ENCODE measurements at regions not wholly inside any gene's neighbourhood (a gene's known extent, or its start where the extent isn't known, plus 50 kb on each side); places are given as distances from the start of the nearest gene placed in this dataset.
A peak's percentile ranks its signal among the peaks of the same experiment; 100 is the strongest.
"Not testable (repeated sequence)": the region's sequence is repeated elsewhere in the genome, so short reads cannot be mapped to it uniquely, and the experiment has no call there.

DNA sequence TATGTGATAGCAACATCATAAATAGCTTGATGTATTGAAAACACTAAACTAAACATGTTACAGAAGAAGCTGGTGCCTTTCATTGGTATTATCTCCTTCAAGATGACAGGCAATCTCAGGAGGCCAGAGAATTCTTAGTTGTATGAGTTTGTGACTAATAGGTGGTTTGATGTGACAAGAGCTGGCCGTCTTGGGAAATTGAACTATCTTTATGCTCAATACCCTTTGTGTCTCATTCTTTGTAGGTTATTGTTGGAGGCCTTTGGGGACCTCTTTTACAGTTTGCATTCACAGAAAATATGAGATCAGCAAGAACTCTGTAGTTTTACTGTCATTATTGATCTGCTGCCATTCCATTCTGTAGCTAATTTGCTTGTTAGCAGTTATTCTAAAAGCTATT lies 659.2 kb upstream of the PITX2 start:
- Mint-ChIP-seq H3K9me3 (no peaks in the 10 kb centered on the region), H3K4me1 (no peaks in the 10 kb centered on the region), H3K36me3 (ENCODE audit: low read depth) (no peaks in the 10 kb centered on the region), H3K27ac (no peak overlapping the region), H3K4me3 (no peak overlapping the region), H3K27me3 (no peaks in the 10 kb centered on the region)
- DNase-seq, result no peak
- ChIA-PET POLR2A (no interaction called here), CTCF (no interaction called here)

DNA sequence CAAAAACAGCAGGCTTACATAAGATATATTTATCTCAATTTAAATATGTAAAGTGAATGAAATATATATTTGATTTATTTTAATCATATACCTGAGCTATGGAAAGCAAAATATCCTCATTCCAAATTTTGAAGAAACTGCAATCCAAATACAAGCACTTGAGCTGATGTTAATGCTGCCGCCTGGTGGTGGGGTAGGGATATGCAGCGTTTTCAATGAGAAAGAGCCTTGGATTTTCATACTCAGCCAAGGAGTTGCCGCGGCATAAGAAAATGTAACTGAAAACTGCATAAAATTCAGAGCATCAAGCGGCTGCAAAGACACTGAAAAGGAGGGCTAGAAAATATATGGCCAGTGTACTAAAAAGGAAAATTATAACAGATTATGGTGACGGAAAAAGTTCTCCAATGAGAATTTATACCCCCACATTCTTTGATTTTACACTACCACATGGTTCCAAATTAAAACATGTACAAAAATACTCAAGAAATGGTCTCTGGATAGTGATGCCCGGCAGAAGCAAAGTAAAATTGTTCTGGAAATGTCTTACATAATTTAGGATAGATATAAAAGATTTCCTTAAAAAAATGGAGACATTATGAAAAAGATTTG lies 660.3 kb upstream of the PITX2 start:
- H3K27me3 Mint-ChIP-seq, result no peaks in the 10 kb centered on the region
- peak; percentile 49 for DNase-seq
- H3K9me3 Mint-ChIP-seq, result no peaks in the 10 kb centered on the region
- ChIA-PET POLR2A (no interaction called here), CTCF (no interaction called here)
- H3K4me1 Mint-ChIP-seq, result no peaks in the 10 kb centered on the region
- no peak overlapping the region for H3K4me3 Mint-ChIP-seq
- no peaks in the 10 kb centered on the region for H3K36me3 Mint-ChIP-seq (ENCODE audit: low read depth)
- H3K27ac Mint-ChIP-seq, result no peak overlapping the region

DNA sequence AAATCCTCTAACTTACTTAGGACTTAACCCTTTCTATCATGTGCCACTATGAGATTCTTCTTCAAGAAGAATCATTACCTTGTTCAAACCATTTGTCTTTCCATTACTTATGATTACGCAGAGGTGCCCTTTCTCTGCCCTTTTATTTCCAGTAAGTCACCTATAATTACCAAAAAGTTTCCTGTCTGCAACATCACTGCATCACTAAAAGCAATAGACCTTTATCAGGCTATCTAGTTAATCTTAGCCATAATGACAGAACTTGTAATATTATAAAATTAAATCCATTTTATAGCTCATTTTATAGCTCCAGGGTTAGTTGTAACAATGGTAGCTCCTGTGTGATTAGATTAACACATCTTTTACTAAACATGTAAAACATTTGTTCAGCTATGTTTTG lies 673.6 kb upstream of the PITX2 start:
- no peaks in the 10 kb centered on the region for H3K27me3 Mint-ChIP-seq
- CTCF ChIA-PET, result no interaction called here

DNA sequence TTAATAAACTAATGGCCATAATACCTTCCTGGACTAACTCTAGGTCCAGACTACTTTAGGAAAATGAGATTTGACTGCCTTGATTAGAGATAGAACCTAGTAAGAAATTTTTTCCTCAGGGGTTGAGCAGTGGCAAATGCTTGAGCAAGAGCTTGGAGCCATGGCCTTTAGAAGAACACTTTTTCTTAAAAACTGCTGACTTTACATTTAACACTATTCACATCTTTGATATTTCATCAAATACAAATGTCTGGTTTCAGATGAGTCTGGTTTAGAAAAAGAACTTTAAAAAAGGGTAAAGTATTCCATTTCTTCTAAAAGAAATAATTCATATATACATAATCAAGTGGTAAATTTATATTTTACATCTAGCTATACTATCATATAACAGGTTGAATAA lies 680.9 kb upstream of the PITX2 start:
- Mint-ChIP-seq H3K36me3 (ENCODE audit: low read depth) (no peaks in the 10 kb centered on the region), H3K4me3 (no peak overlapping the region), H3K27ac (no peak overlapping the region), H3K27me3 (no peaks in the 10 kb centered on the region), H3K4me1 (no peaks in the 10 kb centered on the region), H3K9me3 (no peaks in the 10 kb centered on the region)
- no peak for DNase-seq
- POLR2A ChIA-PET, result no interaction called here
- CTCF ChIA-PET, result no interaction called here

More for the DNA sequence above, 673.6 kb upstream of the PITX2 start:
- Mint-ChIP-seq H3K9me3 (peaks cover 3% of the 10 kb centered on the region), H3K4me1 (no peaks in the 10 kb centered on the region), H3K4me3 (no peak overlapping the region), H3K27ac (no peak overlapping the region), H3K36me3 (ENCODE audit: low read depth) (no peaks in the 10 kb centered on the region)
- POLR2A ChIA-PET, result no interaction called here
- DNase-seq, result no peak

DNA sequence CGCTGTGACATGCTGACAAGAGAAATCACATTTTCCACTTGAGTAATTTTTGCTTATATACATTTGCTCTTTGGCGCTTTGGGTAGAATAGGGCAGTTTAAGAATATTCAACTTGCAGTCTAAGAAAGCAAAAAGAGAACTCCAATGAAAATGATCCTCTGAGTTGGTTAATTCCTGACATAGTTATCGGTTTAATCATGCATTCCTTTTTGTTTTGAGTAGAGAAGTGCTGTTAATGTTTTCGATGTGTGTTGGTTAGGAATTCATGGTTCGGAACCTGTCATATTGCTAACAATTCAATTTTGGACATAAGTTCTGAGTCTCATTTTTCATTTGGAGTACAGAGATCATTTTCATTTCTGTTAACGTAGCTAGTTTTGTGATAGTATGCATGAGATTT lies 700.6 kb upstream of the PITX2 start:
- Mint-ChIP-seq H3K27me3 (no peaks in the 10 kb centered on the region), H3K9me3 (no peaks in the 10 kb centered on the region), H3K36me3 (ENCODE audit: low read depth) (no peaks in the 10 kb centered on the region), H3K4me3 (no peak overlapping the region), H3K27ac (no peak overlapping the region), H3K4me1 (no peaks in the 10 kb centered on the region)
- ChIA-PET CTCF (no interaction called here), POLR2A (no interaction called here)
- DNase-seq, result no peak

DNA sequence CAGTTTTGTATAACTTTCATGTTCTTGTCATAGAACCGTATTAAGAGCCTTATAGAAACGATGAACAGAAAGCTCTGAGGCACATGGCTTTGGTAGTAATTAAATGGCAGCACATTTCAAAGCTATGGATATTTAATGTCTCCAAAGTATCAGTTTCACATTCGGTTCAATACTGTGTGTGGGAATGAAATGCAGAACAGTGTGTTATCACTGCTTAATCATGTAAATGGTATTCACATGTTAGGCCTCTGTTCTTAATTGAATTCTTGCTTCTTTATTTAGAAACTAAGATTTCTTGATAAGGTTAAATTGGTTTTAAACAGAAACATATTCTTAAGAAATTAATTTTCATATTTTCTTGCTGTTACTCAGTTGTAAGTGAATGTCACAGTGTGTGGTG lies 701.0 kb upstream of the PITX2 start:
- CTCF ChIA-PET, result no interaction called here
- Mint-ChIP-seq H3K4me3 (no peak overlapping the region), H3K36me3 (ENCODE audit: low read depth) (no peaks in the 10 kb centered on the region), H3K4me1 (no peaks in the 10 kb centered on the region), H3K27ac (no peak overlapping the region), H3K27me3 (no peaks in the 10 kb centered on the region), H3K9me3 (no peaks in the 10 kb centered on the region)
- DNase-seq, result no peak
- POLR2A ChIA-PET, result no interaction called here

DNA sequence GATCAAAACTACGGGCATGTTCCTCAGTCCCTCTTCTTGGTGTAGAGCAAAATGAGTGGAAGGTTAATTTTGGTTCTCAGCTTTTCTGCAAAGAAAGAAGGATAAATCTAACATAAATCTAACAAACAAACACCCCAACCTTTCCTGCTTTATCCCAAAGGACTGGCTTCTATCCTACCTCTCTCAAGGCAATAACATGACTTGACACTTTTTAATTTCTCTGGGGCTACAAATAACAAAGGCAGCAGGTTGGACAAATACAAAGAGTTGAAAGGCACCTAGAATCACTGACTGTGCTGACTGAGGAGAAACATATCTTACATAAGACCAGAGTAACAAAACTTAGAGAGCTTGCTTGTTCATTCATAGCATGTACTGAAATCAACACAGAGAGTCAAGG lies 703.6 kb upstream of the PITX2 start:
- Mint-ChIP-seq H3K4me3 (no peak overlapping the region), H3K36me3 (ENCODE audit: low read depth) (no peaks in the 10 kb centered on the region)
- CTCF ChIA-PET, result interaction anchor here (1.0 kb wide), 1 partner anchor 41 kb away, joined by 3 read pairs; no protein-coding TSS in a partner anchor

DNA sequence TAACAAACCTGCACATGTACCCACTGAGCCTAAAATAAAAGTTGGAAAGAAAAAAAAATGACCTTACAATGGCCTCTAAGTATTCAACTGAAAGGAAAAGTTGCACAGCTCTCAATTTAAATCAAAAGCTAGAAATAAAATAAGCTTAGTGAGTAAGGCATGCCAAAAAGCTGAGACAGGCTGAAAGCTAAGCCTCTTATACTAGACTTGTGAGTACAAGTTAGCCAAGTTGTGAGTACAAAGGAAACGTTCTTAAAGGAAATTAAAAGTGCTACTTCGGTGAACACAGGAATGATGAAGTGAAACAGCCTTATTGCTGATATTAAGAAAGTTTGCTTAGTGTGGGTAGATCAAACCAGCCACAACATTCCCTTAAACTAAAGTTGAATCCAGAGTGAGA lies 707.9 kb upstream of the PITX2 start:
- DNase-seq, result no peak
- Mint-ChIP-seq H3K9me3 (peaks cover 8% of the 10 kb centered on the region), H3K27me3 (no peaks in the 10 kb centered on the region), H3K36me3 (ENCODE audit: low read depth) (no peaks in the 10 kb centered on the region), H3K27ac (no peak overlapping the region), H3K4me1 (no peaks in the 10 kb centered on the region), H3K4me3 (no peak overlapping the region)
- POLR2A ChIA-PET, result no interaction called here
- CTCF ChIA-PET, result no interaction called here

More for the DNA sequence above, 703.6 kb upstream of the PITX2 start:
- Mint-ChIP-seq H3K9me3 (peaks cover 3% of the 10 kb centered on the region), H3K4me1 (no peaks in the 10 kb centered on the region), H3K27me3 (no peaks in the 10 kb centered on the region), H3K27ac (no peak overlapping the region)
- POLR2A ChIA-PET, result no interaction called here
- DNase-seq, result no peak

DNA sequence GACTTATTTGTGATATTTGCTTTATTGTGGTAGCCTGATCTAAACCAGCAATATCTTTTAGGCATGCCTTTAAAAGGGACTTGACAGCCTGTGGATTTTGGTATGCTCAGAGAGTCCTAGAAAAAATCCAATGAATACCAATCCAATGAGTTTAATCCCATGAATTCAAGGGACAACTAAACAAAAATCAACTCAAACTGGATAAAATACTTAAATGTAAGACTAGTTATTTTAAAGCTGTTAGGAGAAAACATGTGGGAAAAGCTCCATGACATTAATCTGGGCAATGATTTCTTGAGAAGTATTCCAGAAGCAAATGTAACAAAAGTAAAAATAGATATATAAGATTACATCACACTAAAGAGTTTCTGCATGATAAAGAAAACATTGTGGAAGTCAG lies 711.5 kb upstream of the PITX2 start:
- Mint-ChIP-seq H3K4me1 (no peaks in the 10 kb centered on the region), H3K36me3 (ENCODE audit: low read depth) (no peaks in the 10 kb centered on the region), H3K27ac (no peak overlapping the region), H3K27me3 (no peaks in the 10 kb centered on the region), H3K4me3 (no peak overlapping the region), H3K9me3 (peaks cover 11% of the 10 kb centered on the region)
- ChIA-PET POLR2A (no interaction called here), CTCF (no interaction called here)
- DNase-seq, result no peak

DNA sequence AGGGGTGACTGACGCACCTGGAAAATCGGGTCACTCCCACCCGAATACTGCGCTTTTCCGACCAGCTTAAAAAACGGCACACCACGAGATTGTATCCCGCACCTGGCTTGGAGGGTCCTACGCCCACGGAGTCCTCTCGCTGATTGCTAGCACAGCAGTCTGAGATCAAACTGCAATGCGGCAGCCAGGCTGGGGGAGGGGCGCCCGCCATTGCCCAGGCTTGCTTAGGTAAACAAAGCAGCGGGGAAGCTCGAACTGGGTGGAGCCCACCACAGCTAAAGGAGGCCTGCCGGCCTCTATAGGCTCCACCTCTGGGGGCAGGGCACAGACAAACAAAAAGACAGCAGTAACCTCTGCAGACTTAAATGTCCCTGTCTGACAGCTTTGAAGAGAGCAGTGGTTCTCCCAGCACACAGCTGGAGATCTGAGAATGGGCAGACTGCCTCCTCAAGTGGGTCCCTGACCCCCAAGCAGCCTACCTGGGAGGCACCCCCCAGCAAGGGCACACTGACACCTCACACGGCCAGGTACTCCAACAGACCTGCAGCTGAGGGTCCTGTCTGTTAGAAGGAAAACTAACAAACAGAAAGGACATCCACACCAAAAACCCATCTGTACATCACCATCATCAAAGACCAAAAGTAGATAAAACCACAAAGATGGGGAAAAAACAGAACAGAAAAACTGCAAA lies 714.5 kb upstream of the PITX2 start:
- POLR2A ChIA-PET, H3K4me3 Mint-ChIP-seq: not testable (repeated sequence)

DNA sequence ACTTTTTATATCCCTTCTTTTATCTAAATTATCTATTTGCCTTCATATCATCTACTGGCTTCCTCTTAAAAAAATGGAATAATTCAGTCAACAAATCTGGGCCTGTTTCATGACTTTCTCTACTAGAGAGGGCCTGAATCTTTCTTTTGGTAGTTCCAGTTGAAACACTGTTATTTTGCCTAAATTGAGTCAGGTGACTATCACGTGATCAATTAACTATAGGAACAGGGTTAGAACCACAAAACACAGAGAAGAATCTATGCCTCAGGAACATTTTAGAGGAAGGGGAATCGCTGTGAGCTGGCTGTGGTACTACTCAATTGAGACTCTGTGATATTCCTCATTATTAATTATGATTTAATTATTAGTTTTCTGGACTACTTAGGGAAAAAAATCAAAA lies 736.7 kb upstream of the PITX2 start:
- H3K4me3 Mint-ChIP-seq, result no peak overlapping the region
- H3K9me3 Mint-ChIP-seq, result no peaks in the 10 kb centered on the region
- H3K4me1 Mint-ChIP-seq, result no peaks in the 10 kb centered on the region
- DNase-seq, result no peak
- ChIA-PET CTCF (no interaction called here), POLR2A (no interaction called here)
- H3K36me3 Mint-ChIP-seq (ENCODE audit: low read depth), result no peaks in the 10 kb centered on the region
- no peak overlapping the region for H3K27ac Mint-ChIP-seq
- H3K27me3 Mint-ChIP-seq, result no peaks in the 10 kb centered on the region

More for the DNA sequence above, 714.5 kb upstream of the PITX2 start:
- H3K27me3 Mint-ChIP-seq; H3K4me1 Mint-ChIP-seq; CTCF ChIA-PET; DNase-seq; H3K9me3 Mint-ChIP-seq; H3K27ac Mint-ChIP-seq; H3K36me3 Mint-ChIP-seq (ENCODE audit: low read depth): not testable (repeated sequence)

DNA sequence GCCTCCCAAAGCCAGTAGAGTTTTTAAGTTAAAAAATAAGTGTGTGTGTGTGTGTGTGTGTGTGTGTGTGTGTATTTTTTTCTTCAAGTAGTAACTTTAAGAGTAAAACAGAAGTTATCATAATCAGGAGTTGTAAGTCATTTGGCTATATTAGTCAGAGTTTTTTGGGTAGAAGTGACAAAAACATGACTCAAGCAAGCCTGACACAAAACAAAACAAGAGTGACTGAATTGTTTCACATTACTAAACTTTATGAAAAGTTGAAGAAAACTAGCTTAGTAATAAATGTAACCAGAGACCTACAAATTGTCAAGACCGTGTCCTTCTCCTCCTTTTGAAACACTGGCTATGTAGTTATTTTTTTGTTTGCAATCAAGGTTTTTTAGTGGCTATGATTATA lies 738.0 kb upstream of the PITX2 start:
- H3K27me3 Mint-ChIP-seq, result no peaks in the 10 kb centered on the region
- CTCF ChIA-PET, result no interaction called here

DNA sequence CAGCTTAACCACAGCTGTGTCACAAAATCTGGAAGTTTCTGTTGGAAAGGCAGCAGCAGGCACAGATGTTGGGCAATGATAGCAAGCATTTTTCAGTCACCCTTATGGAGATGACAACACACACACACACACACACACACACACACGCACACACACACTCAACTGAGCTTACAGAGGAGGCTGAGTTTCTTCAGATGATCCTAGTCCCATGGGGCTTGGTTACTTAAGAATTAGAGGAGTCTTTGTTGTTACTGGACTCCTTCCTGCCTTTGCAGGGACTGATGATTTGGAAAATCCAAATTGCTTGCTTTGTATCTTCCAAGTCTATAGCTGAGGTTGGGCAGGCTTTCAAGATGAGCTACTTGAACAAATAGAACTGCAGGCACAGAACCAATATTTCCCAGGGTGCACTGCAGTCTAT lies 740.1 kb upstream of the PITX2 start:
- H3K4me3 Mint-ChIP-seq, result no peak overlapping the region
- no peaks in the 10 kb centered on the region for H3K36me3 Mint-ChIP-seq (ENCODE audit: low read depth)
- H3K27me3 Mint-ChIP-seq, result no peaks in the 10 kb centered on the region
- H3K9me3 Mint-ChIP-seq, result no peaks in the 10 kb centered on the region
- DNase-seq, result no peak
- POLR2A ChIA-PET, result no interaction called here
- CTCF ChIA-PET, result no interaction called here
- H3K27ac Mint-ChIP-seq, result no peak overlapping the region
- H3K4me1 Mint-ChIP-seq, result no peaks in the 10 kb centered on the region

More for the DNA sequence above, 738.0 kb upstream of the PITX2 start:
- Mint-ChIP-seq H3K4me3 (no peak overlapping the region), H3K36me3 (ENCODE audit: low read depth) (no peaks in the 10 kb centered on the region), H3K9me3 (no peaks in the 10 kb centered on the region), H3K27ac (no peak overlapping the region), H3K4me1 (no peaks in the 10 kb centered on the region)
- no peak for DNase-seq
- POLR2A ChIA-PET, result no interaction called here

DNA sequence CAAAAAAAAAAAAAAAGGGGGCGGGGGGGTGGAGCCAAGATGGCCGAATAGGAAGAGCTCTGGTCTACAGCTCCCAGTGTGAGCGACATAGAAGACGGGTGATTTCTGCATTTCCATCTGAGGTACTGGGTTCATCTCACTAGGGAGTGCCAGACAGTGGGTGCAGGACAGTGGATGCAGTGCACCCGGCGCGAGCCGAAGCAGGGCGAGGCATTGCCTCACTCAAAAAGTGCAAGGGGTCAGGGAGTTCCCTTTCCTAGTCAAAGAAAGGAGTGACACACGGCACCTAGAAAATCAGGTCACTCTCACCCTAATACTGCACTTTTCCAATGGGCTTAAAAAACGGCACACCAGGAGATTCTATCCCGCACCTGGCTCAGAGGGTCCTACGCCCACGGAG lies 755.0 kb upstream of the PITX2 start:
- POLR2A ChIA-PET; H3K27ac Mint-ChIP-seq; H3K4me1 Mint-ChIP-seq; H3K9me3 Mint-ChIP-seq; H3K36me3 Mint-ChIP-seq (ENCODE audit: low read depth); H3K4me3 Mint-ChIP-seq; DNase-seq; CTCF ChIA-PET; H3K27me3 Mint-ChIP-seq: not testable (repeated sequence)
